ENCODE measurements at regions not wholly inside any gene's neighbourhood (a gene's known extent, or its start where the extent isn't known, plus 50 kb on each side); places are given as distances from the start of the nearest gene placed in this dataset.
"Not testable (repeated sequence)": the region's sequence is repeated elsewhere in the genome, so short reads cannot be mapped to it uniquely, and the experiment has no call there.

- no peak for DNase-seq
- Histone ChIP-seq H3K4me1 (no peaks in the 10 kb centered on the region), H3K27me3 (no peaks in the 10 kb centered on the region), H3K36me3 (no peaks in the 10 kb centered on the region), H3K4me3 (no peak overlapping the region), H3K9me3 (no peaks in the 10 kb centered on the region), H3K27ac (no peak overlapping the region)
- intact Hi-C loops (cut with DNase I) = no loop called here
- no peak for TF ChIP-seq CTCF (IDR thresholded peaks at IDR 0.05)
- TF ChIP-seq POLR2A (IDR thresholded peaks at IDR 0.05) = no peak
These were observed 57.0 kb downstream of the MSTN start for GRCh38 chr2:190005513-190005912.

GRCh38 chr2:189999661-190000060, 62.9 kb downstream of the MSTN start:
- Histone ChIP-seq H3K4me3 (no peak overlapping the region), H3K27me3 (no peaks in the 10 kb centered on the region), H3K36me3 (no peaks in the 10 kb centered on the region), H3K27ac (no peak overlapping the region), H3K9me3 (peaks cover 0 to 4% (median 0%) of the 10 kb centered on the region in 3 donors), H3K4me1 (no peaks in the 10 kb centered on the region)
- WGBS, 2 donors = 85 to 93% methylated on average over 7 of the region's 7 CpGs
- TF ChIP-seq CTCF (IDR thresholded peaks at IDR 0.05) = no peak
- intact Hi-C loops (cut with DNase I) = no loop called here
- no peak for DNase-seq

GRCh38 chr2:189998665-189999064, 63.9 kb downstream of the MSTN start:
- H3K4me3 ChIP-seq; intact Hi-C loops (cut with DNase I); H3K27ac ChIP-seq; H3K4me1 ChIP-seq; H3K9me3 ChIP-seq; DNase-seq; H3K27me3 ChIP-seq; H3K36me3 ChIP-seq: not testable (repeated sequence)
- WGBS, 2 donors = 75 to 76% methylated on average over 2 of the region's 2 CpGs

GRCh38 chr2:189997016-189997415, 65.5 kb downstream of the MSTN start:
- no peak overlapping the region for H3K4me3 ChIP-seq
- TF ChIP-seq POLR2A (IDR thresholded peaks at IDR 0.05) = no peak
- no peak for TF ChIP-seq CTCF (IDR thresholded peaks at IDR 0.05)
- no peak for DNase-seq
- H3K27me3 ChIP-seq = no peaks in the 10 kb centered on the region
- no peaks in the 10 kb centered on the region for H3K36me3 ChIP-seq
- no peaks in the 10 kb centered on the region for H3K4me1 ChIP-seq
- WGBS, 2 donors = 50 to 67% methylated on average over 1 of the region's 1 CpG
- H3K27ac ChIP-seq = no peak overlapping the region
- intact Hi-C loops (cut with DNase I) = no loop called here
- H3K9me3 ChIP-seq = peaks cover 0 to 4% (median 0%) of the 10 kb centered on the region in 3 donors

- peaks cover 0 to 4% (median 0%) of the 10 kb centered on the region in 3 donors for H3K9me3 ChIP-seq
- H3K27me3 ChIP-seq = no peaks in the 10 kb centered on the region
- H3K4me3 ChIP-seq = no peak overlapping the region
- 78 to 86% methylated on average over 2 of the region's 2 CpGs for WGBS, 2 donors
- TF ChIP-seq POLR2A (IDR thresholded peaks at IDR 0.05) (no peak), CTCF (IDR thresholded peaks at IDR 0.05) (no peak)
- H3K4me1 ChIP-seq = no peaks in the 10 kb centered on the region
- no peaks in the 10 kb centered on the region for H3K36me3 ChIP-seq
- intact Hi-C loops (cut with DNase I) = no loop called here
- no peak for DNase-seq
- H3K27ac ChIP-seq = no peak overlapping the region
These were observed 66.8 kb downstream of the MSTN start for GRCh38 chr2:189995679-189996078.

- no peak overlapping the region for H3K4me3 ChIP-seq
- intact Hi-C loops (cut with DNase I) = no loop called here
- 74 to 86% methylated on average over 3 to 4 of the region's 5 CpGs for WGBS, 2 donors
- DNase-seq = no peak
- no peaks in the 10 kb centered on the region for H3K36me3 ChIP-seq
- H3K27ac ChIP-seq = no peak overlapping the region
- H3K9me3 ChIP-seq = peaks cover 0 to 25% (median 10%) of the 10 kb centered on the region in 3 donors
- no peaks in the 10 kb centered on the region for H3K27me3 ChIP-seq
- TF ChIP-seq POLR2A (IDR thresholded peaks at IDR 0.05) (no peak), CTCF (IDR thresholded peaks at IDR 0.05) (peak in 2 of 6 experiments; percentile 5 to 43)
- H3K4me1 ChIP-seq = no peaks in the 10 kb centered on the region
These were observed 79.6 kb downstream of the MSTN start for GRCh38 chr2:189982780-189983394.
